Endothelial cell of umbilical vein (primary cell): ENCODE measurements at regions not wholly inside any gene's neighbourhood (a gene's known extent, or its start where the extent isn't known, plus 50 kb on each side); places are given as distances from the start of the nearest gene placed in this dataset.

Source experiments
- CTCF ChIP-seq, 2 donors: IDR thresholded peaks; 1 replicate in 1 of 2; 2 replicates in 1 of 2; pipeline ENCODE4 v1.5.1; 2011; ENCODE audit warnings: low read length in 2 of 2, mild to moderate bottlenecking in 2 of 2, moderate library complexity in 2 of 2, control low read depth in 1 of 2, inconsistent platforms in 1 of 2, low read depth in 1 of 2; ENCODE audit not compliant: insufficient read depth in 1 of 2; ENCODE audit errors: extremely low read depth in 1 of 2
- EZH2 ChIP-seq: IDR thresholded peaks from 2 replicates; pipeline ENCODE4 v1.6.1; 2012; ENCODE audit warnings: borderline replicate concordance, low read depth, mild to moderate bottlenecking, moderate library complexity, low read length, inconsistent platforms; ENCODE audit not compliant: severe bottlenecking
- POLR2AphosphoS5 ChIP-seq: IDR thresholded peaks from 2 replicates; pipeline ENCODE4 v1.6.1; 2012; ENCODE audit warnings: low read depth, mild to moderate bottlenecking, control low read depth, low read length, moderate library complexity; ENCODE audit not compliant: insufficient read depth

GRCh38 chr4:181944527-181944926 lies 298.7 kb upstream of the TENM3 start:
- TF ChIP-seq POLR2AphosphoS5 (no peak), CTCF (IDR thresholded peaks at IDR 0.05; ENCODE audit: extremely low read depth in 1 of 2, insufficient read depth in 1 of 2, low read depth in 1 of 2, low read length in 2 of 2) (no peak), EZH2 (no peak)
